COLO668 (cell line): ENCODE measurements at regions not wholly inside any gene's neighbourhood (a gene's known extent, or its start where the extent isn't known, plus 50 kb on each side); places are given as distances from the start of the nearest gene placed in this dataset.
"Not testable (repeated sequence)": the region's sequence is repeated elsewhere in the genome, so short reads cannot be mapped to it uniquely, and the experiment has no call there.

Source experiments
- DNase-seq: peaks from one replicate; lab custom pipeline; 2025; ENCODE audit not compliant: unreplicated experiment; lab: John Stamatoyannopoulos, UW

DNA sequence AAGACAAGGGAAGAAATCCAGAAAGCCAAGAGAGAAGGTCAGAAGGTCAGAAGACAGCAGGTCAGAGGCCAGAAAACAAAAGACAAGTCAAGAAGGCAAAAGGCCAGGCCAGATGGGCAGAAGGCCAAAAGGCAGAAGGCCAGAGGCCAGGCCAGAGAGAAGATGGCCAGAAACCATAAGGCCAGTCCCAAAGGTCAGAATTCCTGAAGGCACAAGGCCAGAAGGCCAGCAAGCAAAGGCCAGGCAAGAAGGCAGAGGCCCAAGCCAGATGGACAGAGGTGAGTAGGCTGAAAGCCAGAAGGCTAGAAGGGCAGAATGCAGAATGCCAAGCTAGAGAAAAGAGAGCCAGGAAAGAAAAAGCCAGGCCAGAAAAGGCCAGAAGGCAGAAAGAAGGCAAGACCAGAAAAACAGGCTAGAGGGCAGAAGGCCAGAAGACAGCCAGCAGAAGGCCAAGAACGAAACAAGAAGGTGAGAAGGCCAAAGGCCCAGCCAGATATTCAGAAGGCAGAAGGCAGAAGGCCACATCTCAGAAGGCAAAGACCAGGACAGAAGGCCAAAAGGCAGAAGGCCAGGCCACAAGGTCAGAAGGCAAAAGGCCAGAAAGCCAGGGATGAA lies 186.3 kb downstream of the TUBA3C start:
- no peak for DNase-seq

DNA sequence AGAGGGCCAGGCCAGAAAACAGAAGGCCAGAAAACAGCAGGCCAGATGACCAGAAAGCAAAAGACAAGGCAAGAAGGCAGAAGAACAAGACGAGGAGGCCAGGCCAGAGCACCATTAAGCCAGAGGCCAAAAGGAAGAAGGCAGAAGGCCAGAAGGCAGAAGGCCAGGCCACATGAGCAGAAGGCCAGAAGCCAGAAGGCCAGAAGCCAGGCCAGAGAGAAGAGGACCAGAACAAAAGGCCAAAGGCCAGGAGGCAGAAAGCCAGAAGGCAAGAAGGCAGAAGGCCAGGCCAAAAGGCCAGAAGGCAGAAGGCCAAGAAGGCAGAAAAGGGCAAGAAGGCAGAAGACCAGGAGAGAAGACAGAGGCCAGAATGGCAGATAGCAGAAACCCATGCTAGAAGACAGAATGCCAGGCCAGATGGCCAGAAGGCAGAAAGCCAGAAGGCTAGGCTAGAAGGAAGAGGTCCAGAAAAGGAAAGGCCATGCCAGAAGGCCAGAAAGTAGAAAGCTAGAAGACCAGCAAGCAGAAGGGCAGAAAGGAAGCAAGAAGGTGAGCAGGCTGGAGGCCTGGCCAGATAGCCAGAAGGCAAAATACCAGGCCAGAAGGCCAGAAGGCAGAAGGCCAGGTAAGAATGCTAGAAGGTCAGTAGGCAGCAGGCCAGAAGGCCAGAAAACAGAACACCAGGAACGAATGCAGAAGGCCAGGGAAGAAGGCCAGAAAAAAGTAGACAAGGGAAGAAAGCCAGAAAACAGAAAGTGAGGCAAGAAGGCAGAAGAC lies 187.6 kb downstream of the TUBA3C start:
- no peak for DNase-seq

DNA sequence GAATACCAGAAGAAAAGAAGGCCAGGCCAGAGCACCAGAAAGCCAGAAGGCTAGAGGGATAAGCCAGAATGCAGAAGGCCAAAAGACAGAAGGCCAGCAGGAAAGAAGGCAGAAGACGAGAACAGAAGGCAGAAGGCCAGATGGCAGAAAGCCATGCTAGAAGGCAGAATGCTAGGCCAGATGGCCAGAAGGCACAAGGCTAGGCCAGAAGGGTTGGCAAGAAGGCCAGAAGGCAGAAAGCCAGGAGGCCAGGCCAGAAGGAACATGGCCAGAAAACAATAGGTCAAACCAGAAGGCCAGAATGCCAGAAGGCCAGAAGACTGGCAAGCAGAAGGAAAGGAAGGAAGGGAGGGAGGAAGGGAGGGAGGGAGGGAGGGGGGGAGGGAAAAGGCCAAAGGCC lies 188.8 kb downstream of the TUBA3C start:
- DNase-seq = no peak

DNA sequence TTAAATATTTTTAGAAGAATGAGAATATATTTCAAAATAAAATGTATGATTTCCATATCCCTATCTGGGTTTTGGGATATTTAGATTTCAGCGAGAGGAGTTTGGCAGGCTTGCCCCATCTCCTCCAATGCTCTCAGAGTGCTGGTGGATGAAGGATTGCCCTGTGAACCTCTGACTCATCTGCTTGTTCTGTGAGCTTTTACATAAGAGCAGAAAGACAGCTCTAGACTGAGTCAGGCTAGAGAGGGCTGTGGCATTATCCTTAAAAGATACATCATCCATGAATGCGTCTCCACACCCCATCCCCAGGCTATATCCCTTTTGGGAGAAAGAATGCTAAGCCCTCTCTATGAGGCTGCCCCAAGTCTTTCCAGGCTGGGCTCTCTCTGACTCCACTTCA lies 190.6 kb downstream of the TUBA3C start:
- no peak for DNase-seq

DNA sequence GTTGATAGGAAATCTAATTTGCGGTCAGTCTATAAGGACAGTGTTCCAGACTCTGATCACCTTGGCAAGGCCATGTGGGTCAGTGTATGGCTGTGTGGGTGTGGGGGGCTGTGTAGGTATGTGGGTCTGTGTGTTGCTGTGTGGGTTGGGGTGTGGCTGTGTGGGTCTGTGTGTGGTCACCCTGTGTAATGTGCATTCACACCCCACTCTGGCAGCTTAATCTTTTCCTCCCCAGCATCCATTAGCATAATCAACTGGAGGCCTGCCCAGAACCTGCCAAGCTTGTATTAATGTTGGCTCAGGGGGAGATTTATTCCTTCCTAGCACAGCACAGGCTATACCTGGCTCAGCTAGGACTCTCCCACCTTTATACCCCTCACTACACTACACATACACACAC lies 203.2 kb downstream of the TUBA3C start:
- no peak for DNase-seq

DNA sequence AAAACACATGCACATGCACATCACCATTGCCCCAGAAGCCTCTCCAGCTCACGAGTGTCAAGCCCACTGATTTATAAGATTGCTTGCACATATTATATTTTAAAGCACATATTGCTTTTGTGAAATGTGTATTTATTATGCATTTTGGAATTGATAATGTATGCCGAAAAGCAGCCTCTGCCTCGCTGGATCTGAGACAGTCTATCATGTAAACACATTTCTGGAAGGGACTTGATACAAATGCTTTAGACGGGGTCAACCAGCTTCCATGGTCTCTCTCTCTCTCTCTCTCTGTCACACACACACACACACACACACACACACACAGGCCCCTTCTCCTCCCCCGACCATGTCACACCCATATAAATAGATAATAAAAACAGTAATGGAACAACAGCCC lies 203.8 kb downstream of the TUBA3C start:
- DNase-seq = no peak

DNA sequence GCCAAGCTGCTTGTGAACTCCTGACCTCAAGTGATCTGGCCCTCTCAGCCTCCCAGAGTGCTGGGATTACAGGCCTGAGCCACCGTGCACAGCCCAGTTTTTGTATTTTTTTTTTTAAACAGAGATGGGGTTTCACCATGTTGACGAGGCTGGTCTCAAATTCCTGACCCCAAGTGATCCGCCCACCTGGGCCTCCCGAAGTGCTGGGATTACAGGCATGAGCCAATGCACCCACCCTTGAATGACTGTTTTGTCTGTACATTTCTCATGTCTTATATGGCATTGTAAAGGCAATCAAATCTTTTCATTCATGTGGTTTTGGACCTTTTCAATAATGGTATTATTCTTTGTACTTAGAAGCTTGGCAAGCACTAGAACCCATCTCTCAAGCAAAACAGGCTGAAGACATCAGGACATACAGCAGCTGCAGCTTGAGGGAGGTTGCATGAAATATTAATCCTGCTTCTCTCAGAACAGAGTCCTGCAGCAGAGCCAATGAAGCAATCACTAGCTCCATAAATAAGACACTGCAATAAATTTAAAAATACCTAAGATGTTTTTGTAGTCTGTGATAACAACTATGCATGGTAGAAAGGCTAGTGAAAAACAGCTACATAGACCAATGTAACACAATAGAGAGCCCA lies 209.9 kb downstream of the TUBA3C start:
- DNase-seq = no peak

DNA sequence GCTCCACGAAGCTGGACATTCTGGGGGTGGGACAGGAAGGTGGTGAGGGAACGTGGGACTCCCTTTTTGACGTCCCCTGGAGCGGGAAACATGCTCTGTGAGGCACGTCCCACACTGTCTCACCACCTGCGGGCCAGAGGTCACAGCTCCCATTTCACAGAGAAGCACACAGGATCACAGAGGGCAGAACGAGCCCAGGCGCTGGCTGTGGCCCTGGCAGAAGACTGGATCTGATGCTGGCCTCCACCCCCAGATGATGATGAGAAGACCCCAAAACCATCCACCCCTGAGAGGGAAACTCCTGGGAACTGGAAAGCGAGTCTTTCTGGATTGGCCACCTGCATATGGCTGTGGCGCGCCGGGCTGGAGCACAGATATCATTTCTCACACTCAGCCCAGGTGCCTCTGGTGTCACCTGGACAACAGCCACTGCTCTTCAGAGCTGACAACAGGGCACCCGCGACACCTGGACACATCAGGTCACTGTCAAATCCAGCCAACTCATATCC lies 216.2 kb downstream of the TUBA3C start:
- DNase-seq = no peak

DNA sequence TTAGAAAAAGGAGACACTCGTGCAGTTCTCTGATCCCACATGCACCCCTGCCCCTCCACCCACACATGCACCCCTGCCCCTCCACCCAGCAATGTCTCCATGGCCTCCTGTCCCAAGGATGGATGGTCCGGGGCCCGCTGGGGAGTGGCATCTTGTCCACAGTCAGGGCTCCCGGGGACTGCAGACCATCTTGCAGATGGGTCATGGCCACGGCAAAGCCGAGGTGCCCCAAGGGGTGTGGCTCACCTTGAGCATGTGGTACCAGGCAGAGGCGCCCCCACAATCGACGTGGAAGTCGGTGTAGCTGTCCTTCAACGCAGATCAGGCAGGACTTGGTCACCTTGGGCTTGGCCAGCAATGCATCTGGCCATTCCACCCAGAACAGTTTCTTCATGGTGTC lies 216.7 kb downstream of the TUBA3C start:
- no peak for DNase-seq

DNA sequence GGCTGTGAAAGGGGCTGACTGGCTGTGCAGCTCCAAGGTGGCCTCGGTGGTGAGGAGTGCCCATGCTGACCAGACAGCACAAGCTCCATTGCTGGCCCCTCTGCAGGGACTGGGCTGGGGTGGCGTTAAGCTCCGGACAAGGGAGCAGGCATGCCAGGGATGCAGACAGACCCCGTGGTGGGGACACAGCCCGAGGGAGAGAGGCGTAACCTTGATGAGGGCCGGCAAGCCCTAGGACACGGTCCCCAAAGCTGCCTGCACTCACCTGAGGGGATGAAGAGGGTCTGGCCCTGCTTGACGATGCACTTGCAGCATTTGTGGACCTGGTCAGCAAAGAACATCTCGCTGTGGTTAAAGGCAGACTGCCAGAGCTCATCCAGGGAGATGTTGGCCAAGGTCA lies 217.9 kb downstream of the TUBA3C start:
- not testable (repeated sequence) for DNase-seq

DNA sequence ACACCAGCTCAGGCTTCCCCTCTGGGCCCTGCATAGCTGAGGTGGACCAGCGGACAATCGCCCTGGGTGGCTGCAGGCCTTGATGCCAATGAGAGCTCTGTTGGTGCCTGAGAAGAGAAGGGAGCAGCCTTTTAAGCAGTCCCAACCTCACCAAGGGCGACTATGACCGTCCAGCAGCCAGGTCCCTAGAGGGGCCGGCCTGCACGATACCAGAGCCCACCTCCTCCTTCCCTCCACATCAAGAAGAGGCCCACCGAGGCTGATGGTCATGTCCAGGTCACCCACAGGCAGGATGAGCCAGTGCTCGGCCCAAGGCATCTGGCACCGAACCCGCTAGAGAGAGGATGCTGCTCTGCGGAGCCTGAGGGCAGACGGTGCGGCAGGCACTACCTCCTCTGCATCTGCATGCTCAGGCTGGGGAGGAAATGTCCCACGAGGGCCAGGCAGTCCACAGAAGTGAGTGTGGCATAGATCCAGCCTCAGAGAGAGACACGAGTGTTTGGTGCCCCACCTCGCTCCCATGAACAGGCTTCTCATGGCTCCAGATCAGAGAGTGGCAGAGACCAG lies 219.4 kb downstream of the TUBA3C start:
- DNase-seq = no peak

DNA sequence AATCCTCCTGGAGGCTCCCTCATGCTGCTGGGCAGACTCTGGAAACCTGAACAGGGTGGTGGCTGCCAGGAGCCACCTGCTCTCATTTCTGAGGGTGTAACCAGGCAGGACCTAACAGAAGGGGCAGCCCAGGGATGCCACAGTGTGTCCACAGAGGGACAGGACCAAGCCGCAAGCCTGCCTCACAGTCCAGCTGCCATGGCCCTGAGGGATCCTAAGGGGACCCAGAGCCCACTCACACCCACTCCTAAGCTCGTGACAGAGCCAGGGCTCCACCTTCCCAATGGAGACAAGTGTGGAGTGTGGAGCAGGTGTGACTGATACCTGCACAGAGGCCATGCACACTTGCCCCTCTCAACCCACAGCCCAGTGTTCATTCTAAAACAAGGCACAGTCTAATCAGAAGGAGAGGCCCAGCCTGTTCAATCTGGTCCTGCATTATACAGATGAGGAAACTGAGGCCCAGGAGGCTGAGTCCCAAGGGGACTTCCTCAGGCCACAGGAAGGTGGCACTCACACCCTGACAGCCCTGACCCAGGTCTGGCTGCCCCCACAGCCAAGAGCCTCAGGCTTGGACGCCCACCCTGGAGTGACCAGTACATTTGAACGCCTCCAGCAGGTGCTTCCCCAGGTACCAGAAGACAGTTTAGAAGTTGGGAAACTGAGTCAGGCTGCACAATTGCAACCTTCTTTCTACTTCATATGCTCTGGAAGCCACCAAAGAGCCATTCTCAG lies 220.1 kb downstream of the TUBA3C start:
- DNase-seq = no peak

DNA sequence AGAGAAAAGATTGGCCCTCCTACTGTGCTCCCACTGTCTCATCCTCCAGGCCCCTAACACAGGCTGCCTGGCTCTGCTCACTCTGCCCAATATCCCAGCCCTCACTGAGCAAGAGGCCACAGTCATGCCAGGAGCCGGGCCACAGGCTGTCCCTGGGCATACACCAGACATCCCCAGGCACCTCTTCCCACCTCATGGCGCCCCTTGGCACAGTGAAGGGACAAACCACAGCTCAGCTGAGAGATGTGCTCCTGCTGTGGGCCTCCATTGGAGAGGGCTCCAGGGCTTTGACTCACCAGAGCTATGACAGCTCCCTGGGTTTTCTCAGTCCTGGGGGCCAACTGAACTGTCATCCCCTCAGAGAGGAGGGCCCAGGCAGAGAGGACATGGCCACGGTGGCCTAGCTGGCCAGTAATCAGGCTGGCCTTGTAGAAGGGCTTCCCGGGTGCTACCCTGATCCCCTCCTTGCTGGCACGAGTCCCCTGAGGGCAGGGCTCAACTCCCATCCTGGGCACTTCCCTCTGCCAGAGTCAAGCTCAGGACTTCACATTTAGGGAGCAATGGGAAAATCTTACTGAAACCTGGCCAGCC lies 220.9 kb downstream of the TUBA3C start:
- no peak for DNase-seq

DNA sequence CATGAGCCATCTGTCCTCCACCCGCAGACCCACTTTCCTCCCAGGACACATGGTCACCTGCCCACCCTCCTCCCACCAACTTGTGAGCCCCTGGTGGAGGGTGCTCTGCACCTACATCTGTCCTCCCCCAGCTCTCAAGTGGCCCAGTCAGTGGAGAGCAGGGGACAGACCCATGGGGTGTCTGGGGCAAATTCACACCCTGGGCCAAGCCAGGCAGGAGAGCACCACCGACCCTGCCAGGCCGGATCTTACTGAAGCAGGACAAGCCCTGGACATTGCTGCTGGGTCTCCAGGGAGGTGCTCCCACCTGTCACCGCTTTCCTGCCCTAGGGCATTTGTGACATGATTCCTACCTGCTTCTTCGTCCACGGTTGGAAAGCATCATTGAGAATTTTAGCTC lies 221.6 kb downstream of the TUBA3C start:
- no peak for DNase-seq

DNA sequence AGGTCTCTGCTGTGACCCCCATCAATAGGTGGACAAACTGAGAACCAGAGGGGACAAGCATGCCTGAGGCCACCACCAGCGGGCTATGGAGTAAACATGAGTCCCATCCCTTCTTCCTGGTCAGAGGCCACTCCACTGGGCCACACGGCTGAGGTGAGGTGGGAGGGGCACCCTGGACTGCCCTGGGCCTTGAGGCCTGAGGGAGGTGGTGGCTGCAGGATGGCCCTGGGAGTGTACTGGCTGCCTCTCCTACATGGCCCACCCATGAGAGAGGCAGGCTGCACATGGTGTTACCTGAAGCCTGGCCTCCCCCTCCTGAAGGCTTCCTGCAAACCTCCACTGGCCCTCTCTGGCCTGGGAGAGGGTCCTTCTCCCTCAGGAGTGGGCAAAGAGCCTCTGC lies 222.4 kb downstream of the TUBA3C start:
- no peak for DNase-seq

DNA sequence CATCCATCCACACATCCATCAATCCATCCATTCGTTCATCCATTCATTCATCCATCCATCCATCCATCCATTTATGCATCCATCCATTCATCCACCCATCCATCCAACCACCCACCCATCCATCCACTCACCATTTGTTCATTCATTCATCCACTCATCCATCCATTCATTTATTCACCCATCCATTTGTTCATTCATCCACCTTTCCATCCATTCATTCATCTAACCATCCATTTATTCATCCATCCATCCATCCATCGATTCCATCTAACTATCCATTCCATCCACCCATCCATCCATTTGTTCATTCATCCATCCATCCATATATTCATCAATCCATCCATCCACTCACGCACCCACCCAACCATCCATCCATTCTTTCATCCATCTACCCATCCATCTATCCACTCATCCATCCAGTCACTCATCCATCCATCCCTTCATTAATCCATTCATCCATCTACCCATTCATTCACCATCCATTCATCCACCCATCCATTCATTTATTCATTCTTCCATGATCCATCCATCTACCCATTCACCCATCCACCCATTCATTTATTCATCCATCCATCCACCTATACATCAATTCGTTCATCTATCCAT lies 225.0 kb downstream of the TUBA3C start:
- no peak for DNase-seq

DNA sequence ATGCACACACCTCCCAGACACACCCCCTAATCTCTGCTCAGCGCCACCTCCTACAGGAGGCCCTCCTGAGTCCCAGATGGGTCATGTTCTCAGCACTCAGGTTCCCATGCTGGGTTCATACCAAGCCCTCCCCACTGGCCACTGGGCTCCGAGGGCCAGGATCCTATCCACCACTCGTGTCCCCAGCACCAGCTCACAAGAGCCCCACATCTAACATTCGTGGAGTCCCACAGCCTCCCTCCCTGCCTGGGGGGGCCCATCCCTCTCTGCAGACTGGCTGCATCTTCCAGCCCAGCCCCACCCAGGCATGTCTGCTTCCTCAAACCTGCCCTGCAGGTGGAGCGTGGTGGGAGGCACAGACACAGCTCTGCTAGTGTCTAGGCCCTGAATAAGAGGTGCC lies 227.4 kb downstream of the TUBA3C start:
- no peak for DNase-seq

DNA sequence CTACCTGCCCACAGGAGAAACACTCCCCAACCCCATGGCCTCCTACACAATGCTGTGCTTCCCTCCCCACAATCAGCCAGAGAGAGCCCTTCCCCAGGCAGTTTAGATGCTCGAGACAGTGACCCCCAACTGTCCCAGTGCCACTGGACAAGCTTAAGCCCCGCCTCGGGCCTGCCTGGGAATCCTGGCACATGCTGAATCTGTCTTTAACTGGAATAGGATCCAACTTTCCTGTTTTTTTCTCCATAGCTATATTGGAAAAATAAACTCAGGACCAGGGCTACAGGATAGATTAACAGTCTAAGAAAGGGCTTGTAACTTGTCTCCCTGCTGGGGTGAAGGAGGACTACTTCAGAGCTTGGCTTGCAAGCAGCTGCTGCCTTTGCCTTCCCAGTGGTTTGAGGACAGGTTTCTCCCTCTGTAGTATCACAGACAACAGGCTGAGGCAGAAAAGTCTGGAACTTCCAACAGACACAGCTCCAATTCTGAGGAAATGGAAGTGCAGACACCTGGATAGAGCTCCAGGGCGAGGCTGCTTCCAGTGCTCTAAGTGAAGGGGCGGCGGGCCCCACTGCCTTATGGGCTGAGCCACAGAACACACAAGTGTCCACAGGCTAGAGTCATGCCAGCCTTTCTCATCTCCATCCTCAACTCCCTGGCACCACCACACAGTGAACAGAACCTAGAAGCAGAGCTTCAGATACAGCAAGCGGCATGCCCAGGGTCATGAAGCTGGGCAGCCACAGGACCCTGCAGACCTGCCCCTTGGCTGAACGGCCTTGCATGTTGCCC lies 228.3 kb downstream of the TUBA3C start:
- no peak for DNase-seq

DNA sequence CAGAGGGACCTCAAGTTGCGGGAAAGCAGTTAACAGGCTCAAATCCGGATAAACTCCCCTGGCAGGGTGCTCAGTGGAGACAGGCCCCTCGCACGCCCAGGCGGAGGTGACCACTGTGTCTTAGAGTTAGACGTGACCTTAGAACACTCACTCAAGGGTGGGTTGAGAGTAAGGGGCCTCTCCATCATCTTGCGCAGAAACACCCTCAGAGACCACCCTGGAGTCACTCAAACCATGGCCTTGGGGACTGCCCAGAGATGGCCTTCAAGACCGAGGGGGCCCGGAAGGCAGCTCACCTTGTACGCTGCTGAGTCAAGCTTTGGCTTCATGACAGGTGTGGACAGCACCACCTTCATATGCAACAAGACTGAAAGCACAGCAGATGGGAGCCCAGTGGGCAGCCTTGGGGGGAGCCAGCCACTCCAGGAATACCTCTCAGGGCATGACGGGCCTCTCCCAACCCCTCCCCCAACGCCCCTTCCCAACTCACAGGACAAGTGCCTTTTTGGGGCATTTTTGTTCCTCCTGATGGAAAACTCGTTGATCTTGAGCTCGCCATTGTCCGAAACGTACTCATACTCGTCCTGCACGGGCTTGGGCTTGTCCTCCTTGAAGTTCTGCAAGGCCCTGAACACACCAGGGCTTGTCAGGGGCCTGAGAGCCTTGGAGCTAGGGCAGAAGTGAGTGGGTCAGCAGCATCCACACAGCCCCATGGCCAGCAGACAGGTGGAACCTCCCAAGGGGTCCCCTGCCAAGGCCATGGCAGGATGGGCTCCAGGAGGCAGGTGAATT lies 229.2 kb downstream of the TUBA3C start:
- DNase-seq = no peak
